ENCODE measurements at regions not wholly inside any gene's neighbourhood (a gene's known extent, or its start where the extent isn't known, plus 50 kb on each side); places are given as distances from the start of the nearest gene placed in this dataset.
A peak's percentile ranks its signal among the peaks of the same experiment; 100 is the strongest.

DNA sequence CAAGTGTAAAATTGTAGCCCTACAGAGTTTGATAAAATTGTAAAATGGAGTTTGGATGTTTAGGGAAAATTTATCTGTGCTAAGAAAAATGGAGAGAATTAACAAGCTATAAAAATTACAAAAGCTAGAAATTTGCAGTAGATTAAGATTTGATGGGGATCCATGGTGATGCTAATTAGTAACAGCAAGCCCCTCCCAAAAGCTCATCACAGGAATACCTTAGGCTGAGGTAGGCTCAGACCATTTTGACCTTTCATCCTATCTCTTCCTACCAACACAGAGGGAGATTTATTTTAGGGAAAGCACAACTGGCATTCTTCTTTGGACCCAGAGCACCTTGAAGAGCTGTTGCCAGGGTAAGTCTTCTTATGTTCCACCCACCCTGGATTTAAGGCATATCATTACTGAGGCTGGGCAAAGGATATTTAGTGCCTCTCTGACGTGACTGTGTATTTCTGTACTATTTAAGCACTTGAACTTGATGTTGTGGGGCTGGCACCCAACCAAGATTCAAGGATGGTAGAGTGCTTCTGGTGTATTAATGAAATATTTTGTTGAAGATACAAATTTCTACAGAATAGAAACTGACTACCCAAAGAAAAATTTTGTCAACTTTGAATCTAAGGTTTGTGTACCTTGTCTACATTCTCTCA, 70.8 kb upstream of the SLC39A10 start (continued):
- TF ChIP-seq, protein P1, sequence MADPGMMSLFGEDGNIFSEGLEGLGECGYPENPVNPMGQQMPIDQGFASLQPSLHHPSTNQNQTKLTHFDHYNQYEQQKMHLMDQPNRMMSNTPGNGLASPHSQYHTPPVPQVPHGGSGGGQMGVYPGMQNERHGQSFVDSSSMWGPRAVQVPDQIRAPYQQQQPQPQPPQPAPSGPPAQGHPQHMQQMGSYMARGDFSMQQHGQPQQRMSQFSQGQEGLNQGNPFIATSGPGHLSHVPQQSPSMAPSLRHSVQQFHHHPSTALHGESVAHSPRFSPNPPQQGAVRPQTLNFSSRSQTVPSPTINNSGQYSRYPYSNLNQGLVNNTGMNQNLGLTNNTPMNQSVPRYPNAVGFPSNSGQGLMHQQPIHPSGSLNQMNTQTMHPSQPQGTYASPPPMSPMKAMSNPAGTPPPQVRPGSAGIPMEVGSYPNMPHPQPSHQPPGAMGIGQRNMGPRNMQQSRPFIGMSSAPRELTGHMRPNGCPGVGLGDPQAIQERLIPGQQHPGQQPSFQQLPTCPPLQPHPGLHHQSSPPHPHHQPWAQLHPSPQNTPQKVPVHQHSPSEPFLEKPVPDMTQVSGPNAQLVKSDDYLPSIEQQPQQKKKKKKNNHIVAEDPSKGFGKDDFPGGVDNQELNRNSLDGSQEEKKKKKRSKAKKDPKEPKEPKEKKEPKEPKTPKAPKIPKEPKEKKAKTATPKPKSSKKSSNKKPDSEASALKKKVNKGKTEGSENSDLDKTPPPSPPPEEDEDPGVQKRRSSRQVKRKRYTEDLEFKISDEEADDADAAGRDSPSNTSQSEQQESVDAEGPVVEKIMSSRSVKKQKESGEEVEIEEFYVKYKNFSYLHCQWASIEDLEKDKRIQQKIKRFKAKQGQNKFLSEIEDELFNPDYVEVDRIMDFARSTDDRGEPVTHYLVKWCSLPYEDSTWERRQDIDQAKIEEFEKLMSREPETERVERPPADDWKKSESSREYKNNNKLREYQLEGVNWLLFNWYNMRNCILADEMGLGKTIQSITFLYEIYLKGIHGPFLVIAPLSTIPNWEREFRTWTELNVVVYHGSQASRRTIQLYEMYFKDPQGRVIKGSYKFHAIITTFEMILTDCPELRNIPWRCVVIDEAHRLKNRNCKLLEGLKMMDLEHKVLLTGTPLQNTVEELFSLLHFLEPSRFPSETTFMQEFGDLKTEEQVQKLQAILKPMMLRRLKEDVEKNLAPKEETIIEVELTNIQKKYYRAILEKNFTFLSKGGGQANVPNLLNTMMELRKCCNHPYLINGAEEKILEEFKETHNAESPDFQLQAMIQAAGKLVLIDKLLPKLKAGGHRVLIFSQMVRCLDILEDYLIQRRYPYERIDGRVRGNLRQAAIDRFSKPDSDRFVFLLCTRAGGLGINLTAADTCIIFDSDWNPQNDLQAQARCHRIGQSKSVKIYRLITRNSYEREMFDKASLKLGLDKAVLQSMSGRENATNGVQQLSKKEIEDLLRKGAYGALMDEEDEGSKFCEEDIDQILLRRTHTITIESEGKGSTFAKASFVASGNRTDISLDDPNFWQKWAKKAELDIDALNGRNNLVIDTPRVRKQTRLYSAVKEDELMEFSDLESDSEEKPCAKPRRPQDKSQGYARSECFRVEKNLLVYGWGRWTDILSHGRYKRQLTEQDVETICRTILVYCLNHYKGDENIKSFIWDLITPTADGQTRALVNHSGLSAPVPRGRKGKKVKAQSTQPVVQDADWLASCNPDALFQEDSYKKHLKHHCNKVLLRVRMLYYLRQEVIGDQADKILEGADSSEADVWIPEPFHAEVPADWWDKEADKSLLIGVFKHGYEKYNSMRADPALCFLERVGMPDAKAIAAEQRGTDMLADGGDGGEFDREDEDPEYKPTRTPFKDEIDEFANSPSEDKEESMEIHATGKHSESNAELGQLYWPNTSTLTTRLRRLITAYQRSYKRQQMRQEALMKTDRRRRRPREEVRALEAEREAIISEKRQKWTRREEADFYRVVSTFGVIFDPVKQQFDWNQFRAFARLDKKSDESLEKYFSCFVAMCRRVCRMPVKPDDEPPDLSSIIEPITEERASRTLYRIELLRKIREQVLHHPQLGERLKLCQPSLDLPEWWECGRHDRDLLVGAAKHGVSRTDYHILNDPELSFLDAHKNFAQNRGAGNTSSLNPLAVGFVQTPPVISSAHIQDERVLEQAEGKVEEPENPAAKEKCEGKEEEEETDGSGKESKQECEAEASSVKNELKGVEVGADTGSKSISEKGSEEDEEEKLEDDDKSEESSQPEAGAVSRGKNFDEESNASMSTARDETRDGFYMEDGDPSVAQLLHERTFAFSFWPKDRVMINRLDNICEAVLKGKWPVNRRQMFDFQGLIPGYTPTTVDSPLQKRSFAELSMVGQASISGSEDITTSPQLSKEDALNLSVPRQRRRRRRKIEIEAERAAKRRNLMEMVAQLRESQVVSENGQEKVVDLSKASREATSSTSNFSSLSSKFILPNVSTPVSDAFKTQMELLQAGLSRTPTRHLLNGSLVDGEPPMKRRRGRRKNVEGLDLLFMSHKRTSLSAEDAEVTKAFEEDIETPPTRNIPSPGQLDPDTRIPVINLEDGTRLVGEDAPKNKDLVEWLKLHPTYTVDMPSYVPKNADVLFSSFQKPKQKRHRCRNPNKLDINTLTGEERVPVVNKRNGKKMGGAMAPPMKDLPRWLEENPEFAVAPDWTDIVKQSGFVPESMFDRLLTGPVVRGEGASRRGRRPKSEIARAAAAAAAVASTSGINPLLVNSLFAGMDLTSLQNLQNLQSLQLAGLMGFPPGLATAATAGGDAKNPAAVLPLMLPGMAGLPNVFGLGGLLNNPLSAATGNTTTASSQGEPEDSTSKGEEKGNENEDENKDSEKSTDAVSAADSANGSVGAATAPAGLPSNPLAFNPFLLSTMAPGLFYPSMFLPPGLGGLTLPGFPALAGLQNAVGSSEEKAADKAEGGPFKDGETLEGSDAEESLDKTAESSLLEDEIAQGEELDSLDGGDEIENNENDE (IDR thresholded peaks at IDR 0.05; ENCODE audit: insufficient replicate concordance, low read length): peak; percentile 71
- 0 out of 3 replicates have a peak, but pooled peaks of 1 of the 2 experiments have one; percentile 26 for TF ChIP-seq EP300 (IDR thresholded peaks at IDR 0.05; ENCODE audit: borderline replicate concordance in 1 of 2, low read depth in 2 of 2, low read length in 2 of 2)
- peak; percentile 52; the same call in 1 of the 2 replicates for TF ChIP-seq SP1 (IDR thresholded peaks at IDR 0.05; ENCODE audit: low read depth, low read length)
- TF ChIP-seq POLR2A (IDR thresholded peaks at IDR 0.05; ENCODE audit: control extremely low read depth in 1 of 2, low read depth in 2 of 2, low read length in 2 of 2): peak in 1 of 2 experiments; percentile 31; a peak in 1 of 3 replicates
- no peak for TF ChIP-seq SIN3A (conservative IDR thresholded peaks at IDR 0.05 in 1 of 2, IDR thresholded peaks at IDR 0.05 in 1 of 2; ENCODE audit: low read depth in 1 of 2, low read length in 2 of 2)
- TF ChIP-seq, protein P2, sequence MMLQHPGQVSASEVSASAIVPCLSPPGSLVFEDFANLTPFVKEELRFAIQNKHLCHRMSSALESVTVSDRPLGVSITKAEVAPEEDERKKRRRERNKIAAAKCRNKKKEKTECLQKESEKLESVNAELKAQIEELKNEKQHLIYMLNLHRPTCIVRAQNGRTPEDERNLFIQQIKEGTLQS (IDR thresholded peaks at IDR 0.05; ENCODE audit: insufficient read depth, low read depth, low read length): no peak
